ENCODE measurements at regions not wholly inside any gene's neighbourhood (a gene's known extent, or its start where the extent isn't known, plus 50 kb on each side); places are given as distances from the start of the nearest gene placed in this dataset.
A peak's percentile ranks its signal among the peaks of the same experiment; 100 is the strongest.

DNA sequence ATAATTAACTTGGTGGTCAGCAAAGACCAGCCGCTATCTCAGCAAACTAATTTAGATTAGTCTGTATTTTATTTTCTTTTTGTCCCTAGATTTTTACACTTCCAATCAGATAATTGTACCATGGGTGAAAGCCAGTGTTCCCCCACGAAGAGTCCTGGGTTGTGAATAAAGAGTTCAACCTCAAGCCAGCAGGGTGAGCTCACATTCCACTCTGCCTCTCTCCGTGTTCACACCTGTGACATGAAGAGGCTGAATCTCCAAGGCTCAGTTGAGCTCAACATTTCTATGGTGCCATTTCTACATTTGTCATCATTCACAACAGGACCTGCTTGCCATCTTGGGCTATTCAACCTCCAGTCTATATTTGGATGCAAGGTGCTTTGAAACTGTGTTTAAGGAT, 771.5 kb downstream of the GALR1 start:
- Histone ChIP-seq H3K4me1 (ENCODE audit: insufficient read depth, low read length) (no peaks in the 10 kb centered on the region), H3K36me3 (replicated peaks in 1 of 2; ENCODE audit: control insufficient read depth in 1 of 2, insufficient read depth in 2 of 2, low read length in 2 of 2) (no peaks in the 10 kb centered on the region), H3K4me3 (replicated peaks in 1 of 3; ENCODE audit: insufficient read depth in 1 of 3, low read depth in 2 of 3, low read length in 3 of 3) (no peak overlapping the region), H2AFZ (ENCODE audit: low read length) (no peak overlapping the region), H3K79me2 (ENCODE audit: insufficient read depth, low read length) (no peaks in the 10 kb centered on the region), H4K20me1 (ENCODE audit: insufficient read depth, low read length) (no peaks in the 10 kb centered on the region), H3K4me2 (ENCODE audit: low read depth, low read length) (no peak overlapping the region), H3K9ac (ENCODE audit: insufficient read depth, low read depth, low read length) (no peak overlapping the region), H3K27ac (ENCODE audit: extremely low read length, insufficient read depth, low read length) (no peak overlapping the region), H3K27me3 (ENCODE audit: control insufficient read depth in 1 of 2, insufficient read depth in 2 of 2, low read length in 2 of 2) (0 out of 5 replicates have a peak, but pooled peaks cover 0 to 7% of the 10 kb centered on the region in 2 experiments), H3K9me3 (ENCODE audit: low read length) (no peaks in the 10 kb centered on the region; the same call in 1 of the 2 replicates)
- FAIRE-seq = no peak
- TF ChIP-seq, protein P1, sequence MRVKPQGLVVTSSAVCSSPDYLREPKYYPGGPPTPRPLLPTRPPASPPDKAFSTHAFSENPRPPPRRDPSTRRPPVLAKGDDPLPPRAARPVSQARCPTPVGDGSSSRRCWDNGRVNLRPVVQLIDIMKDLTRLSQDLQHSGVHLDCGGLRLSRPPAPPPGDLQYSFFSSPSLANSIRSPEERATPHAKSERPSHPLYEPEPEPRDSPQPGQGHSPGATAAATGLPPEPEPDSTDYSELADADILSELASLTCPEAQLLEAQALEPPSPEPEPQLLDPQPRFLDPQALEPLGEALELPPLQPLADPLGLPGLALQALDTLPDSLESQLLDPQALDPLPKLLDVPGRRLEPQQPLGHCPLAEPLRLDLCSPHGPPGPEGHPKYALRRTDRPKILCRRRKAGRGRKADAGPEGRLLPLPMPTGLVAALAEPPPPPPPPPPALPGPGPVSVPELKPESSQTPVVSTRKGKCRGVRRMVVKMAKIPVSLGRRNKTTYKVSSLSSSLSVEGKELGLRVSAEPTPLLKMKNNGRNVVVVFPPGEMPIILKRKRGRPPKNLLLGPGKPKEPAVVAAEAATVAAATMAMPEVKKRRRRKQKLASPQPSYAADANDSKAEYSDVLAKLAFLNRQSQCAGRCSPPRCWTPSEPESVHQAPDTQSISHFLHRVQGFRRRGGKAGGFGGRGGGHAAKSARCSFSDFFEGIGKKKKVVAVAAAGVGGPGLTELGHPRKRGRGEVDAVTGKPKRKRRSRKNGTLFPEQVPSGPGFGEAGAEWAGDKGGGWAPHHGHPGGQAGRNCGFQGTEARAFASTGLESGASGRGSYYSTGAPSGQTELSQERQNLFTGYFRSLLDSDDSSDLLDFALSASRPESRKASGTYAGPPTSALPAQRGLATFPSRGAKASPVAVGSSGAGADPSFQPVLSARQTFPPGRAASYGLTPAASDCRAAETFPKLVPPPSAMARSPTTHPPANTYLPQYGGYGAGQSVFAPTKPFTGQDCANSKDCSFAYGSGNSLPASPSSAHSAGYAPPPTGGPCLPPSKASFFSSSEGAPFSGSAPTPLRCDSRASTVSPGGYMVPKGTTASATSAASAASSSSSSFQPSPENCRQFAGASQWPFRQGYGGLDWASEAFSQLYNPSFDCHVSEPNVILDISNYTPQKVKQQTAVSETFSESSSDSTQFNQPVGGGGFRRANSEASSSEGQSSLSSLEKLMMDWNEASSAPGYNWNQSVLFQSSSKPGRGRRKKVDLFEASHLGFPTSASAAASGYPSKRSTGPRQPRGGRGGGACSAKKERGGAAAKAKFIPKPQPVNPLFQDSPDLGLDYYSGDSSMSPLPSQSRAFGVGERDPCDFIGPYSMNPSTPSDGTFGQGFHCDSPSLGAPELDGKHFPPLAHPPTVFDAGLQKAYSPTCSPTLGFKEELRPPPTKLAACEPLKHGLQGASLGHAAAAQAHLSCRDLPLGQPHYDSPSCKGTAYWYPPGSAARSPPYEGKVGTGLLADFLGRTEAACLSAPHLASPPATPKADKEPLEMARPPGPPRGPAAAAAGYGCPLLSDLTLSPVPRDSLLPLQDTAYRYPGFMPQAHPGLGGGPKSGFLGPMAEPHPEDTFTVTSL (CRISPR knock-in tag; IDR thresholded peaks at IDR 0.05; ENCODE audit: borderline replicate concordance) = no peak
- no peak for TF ChIP-seq CC2D1A (CRISPR knock-in tag; IDR thresholded peaks at IDR 0.05)
- TF ChIP-seq, protein P2, sequence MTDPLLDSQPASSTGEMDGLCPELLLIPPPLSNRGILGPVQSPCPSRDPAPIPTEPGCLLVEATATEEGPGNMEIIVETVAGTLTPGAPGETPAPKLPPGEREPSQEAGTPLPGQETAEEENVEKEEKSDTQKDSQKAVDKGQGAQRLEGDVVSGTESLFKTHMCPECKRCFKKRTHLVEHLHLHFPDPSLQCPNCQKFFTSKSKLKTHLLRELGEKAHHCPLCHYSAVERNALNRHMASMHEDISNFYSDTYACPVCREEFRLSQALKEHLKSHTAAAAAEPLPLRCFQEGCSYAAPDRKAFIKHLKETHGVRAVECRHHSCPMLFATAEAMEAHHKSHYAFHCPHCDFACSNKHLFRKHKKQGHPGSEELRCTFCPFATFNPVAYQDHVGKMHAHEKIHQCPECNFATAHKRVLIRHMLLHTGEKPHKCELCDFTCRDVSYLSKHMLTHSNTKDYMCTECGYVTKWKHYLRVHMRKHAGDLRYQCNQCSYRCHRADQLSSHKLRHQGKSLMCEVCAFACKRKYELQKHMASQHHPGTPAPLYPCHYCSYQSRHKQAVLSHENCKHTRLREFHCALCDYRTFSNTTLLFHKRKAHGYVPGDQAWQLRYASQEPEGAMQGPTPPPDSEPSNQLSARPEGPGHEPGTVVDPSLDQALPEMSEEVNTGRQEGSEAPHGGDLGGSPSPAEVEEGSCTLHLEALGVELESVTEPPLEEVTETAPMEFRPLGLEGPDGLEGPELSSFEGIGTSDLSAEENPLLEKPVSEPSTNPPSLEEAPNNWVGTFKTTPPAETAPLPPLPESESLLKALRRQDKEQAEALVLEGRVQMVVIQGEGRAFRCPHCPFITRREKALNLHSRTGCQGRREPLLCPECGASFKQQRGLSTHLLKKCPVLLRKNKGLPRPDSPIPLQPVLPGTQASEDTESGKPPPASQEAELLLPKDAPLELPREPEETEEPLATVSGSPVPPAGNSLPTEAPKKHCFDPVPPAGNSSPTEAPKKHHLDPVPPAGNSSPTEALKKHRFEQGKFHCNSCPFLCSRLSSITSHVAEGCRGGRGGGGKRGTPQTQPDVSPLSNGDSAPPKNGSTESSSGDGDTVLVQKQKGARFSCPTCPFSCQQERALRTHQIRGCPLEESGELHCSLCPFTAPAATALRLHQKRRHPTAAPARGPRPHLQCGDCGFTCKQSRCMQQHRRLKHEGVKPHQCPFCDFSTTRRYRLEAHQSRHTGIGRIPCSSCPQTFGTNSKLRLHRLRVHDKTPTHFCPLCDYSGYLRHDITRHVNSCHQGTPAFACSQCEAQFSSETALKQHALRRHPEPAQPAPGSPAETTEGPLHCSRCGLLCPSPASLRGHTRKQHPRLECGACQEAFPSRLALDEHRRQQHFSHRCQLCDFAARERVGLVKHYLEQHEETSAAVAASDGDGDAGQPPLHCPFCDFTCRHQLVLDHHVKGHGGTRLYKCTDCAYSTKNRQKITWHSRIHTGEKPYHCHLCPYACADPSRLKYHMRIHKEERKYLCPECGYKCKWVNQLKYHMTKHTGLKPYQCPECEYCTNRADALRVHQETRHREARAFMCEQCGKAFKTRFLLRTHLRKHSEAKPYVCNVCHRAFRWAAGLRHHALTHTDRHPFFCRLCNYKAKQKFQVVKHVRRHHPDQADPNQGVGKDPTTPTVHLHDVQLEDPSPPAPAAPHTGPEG (CRISPR knock-in tag; IDR thresholded peaks at IDR 0.05) = no peak
- peak; percentile 22; the same call in 1 of the 2 replicates for TF ChIP-seq STAG1 (CRISPR knock-in tag; IDR thresholded peaks at IDR 0.05)
- TF ChIP-seq, protein P3, sequence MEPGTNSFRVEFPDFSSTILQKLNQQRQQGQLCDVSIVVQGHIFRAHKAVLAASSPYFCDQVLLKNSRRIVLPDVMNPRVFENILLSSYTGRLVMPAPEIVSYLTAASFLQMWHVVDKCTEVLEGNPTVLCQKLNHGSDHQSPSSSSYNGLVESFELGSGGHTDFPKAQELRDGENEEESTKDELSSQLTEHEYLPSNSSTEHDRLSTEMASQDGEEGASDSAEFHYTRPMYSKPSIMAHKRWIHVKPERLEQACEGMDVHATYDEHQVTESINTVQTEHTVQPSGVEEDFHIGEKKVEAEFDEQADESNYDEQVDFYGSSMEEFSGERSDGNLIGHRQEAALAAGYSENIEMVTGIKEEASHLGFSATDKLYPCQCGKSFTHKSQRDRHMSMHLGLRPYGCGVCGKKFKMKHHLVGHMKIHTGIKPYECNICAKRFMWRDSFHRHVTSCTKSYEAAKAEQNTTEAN (CRISPR knock-in tag; conservative IDR thresholded peaks at IDR 0.05) = no peak
- TF ChIP-seq SUZ12 (IDR thresholded peaks at IDR 0.05; ENCODE audit: low read depth, low read length) = no peak
- in situ Hi-C loops (cut with HindIII; ENCODE audit: extremely low pct_ligation_motif_present, low pct_unique_long_range_greater_than_20kb) (no loop called here), intact Hi-C loops (cut with micrococcal nuclease; ENCODE audit: unreplicated experiment) (no loop called here)
- ATAC-seq = no peak
- no TSS peak for BruUV-seq (replicated peaks)
- POLR2A ChIA-PET = no interaction called here
- CTCF ChIA-PET (ENCODE audit: low intra/inter-chr PET ratio, low total read pairs) = no interaction called here
- DNase-seq (ENCODE audit: low spot score) = no peak
- WGBS (ENCODE audit: low lambda C conversion rate) = 4% methylated on average over 3 of the region's 3 CpGs

All from HepG2 (cell line).